ENCODE measurements at regions not wholly inside any gene's neighbourhood (a gene's known extent, or its start where the extent isn't known, plus 50 kb on each side); places are given as distances from the start of the nearest gene placed in this dataset.

- 52 to 79% methylated on average over 1 of the region's 1 CpG for WGBS, 2 donors
- ATAC-seq = no peak
- H3K4me1 ChIP-seq = no peaks in the 10 kb centered on the region
- H3K27ac ChIP-seq = no peak overlapping the region
- TF ChIP-seq CTCF (IDR thresholded peaks at IDR 0.05) = no peak
- TF ChIP-seq POLR2A (IDR thresholded peaks at IDR 0.05) = no peak
- H3K36me3 ChIP-seq (replicated peaks in 1 of 2; ENCODE audit: insufficient read depth in 1 of 2, low read depth in 2 of 2) = no peaks in the 10 kb centered on the region
- intact Hi-C loops (cut with DNase I) = no loop called here
- no peak for DNase-seq
- no peak overlapping the region for H3K4me3 ChIP-seq
- no peaks in the 10 kb centered on the region for H3K9me3 ChIP-seq
- H3K27me3 ChIP-seq = no peaks in the 10 kb centered on the region
Measured at GRCh38 chr2:67854798-67855197, 208.0 kb downstream of the C1D start.

GRCh38 chr2:67856866-67857265 lies 205.9 kb downstream of the C1D start:
- DNase-seq = no peak
- TF ChIP-seq POLR2A (IDR thresholded peaks at IDR 0.05) = no peak
- no peak for TF ChIP-seq CTCF (IDR thresholded peaks at IDR 0.05)
- intact Hi-C loops (cut with DNase I) = no loop called here
- 49 to 53% methylated on average over 3 of the region's 3 CpGs for WGBS, 2 donors
- Histone ChIP-seq H3K9me3 (no peaks in the 10 kb centered on the region), H3K36me3 (replicated peaks in 1 of 2; ENCODE audit: insufficient read depth in 1 of 2, low read depth in 2 of 2) (no peaks in the 10 kb centered on the region), H3K27ac (no peak overlapping the region), H3K4me1 (no peaks in the 10 kb centered on the region), H3K4me3 (no peak overlapping the region), H3K27me3 (no peaks in the 10 kb centered on the region)
- no peak for ATAC-seq

GRCh38 chr2:67857836-67858235 lies 205.0 kb downstream of the C1D start:
- H3K27me3 ChIP-seq = no peaks in the 10 kb centered on the region
- DNase-seq = no peak
- H3K4me1 ChIP-seq = no peaks in the 10 kb centered on the region
- no peaks in the 10 kb centered on the region for H3K9me3 ChIP-seq
- H3K4me3 ChIP-seq = no peak overlapping the region
- 70 to 84% methylated on average over 4 of the region's 4 CpGs for WGBS, 2 donors
- intact Hi-C loops (cut with DNase I) = no loop called here
- TF ChIP-seq CTCF (IDR thresholded peaks at IDR 0.05) = no peak
- no peak for TF ChIP-seq POLR2A (IDR thresholded peaks at IDR 0.05)
- no peak for ATAC-seq
- H3K27ac ChIP-seq = no peak overlapping the region
- no peaks in the 10 kb centered on the region for H3K36me3 ChIP-seq (replicated peaks in 1 of 2; ENCODE audit: insufficient read depth in 1 of 2, low read depth in 2 of 2)

GRCh38 chr2:67858886-67859285 lies 203.9 kb downstream of the C1D start:
- Histone ChIP-seq H3K4me1 (no peaks in the 10 kb centered on the region), H3K36me3 (replicated peaks in 1 of 2; ENCODE audit: insufficient read depth in 1 of 2, low read depth in 2 of 2) (no peaks in the 10 kb centered on the region), H3K9me3 (no peaks in the 10 kb centered on the region), H3K4me3 (no peak overlapping the region), H3K27me3 (no peaks in the 10 kb centered on the region), H3K27ac (no peak overlapping the region)
- TF ChIP-seq CTCF (IDR thresholded peaks at IDR 0.05) (no peak), POLR2A (IDR thresholded peaks at IDR 0.05) (no peak)
- DNase-seq (no peak), ATAC-seq (no peak)
- intact Hi-C loops (cut with DNase I) = no loop called here
- 83 to 89% methylated on average over 3 of the region's 3 CpGs for WGBS, 2 donors

- H3K36me3 ChIP-seq (replicated peaks in 1 of 2; ENCODE audit: insufficient read depth in 1 of 2, low read depth in 2 of 2) = no peaks in the 10 kb centered on the region
Measured at GRCh38 chr2:67865917-67866316, 196.9 kb downstream of the C1D start.

More at GRCh38 chr2:67865917-67866316, 196.9 kb downstream of the C1D start:
- ATAC-seq = no peak
- no peaks in the 10 kb centered on the region for H3K27me3 ChIP-seq
- no peaks in the 10 kb centered on the region for H3K4me1 ChIP-seq
- no peaks in the 10 kb centered on the region for H3K9me3 ChIP-seq
- no peak for DNase-seq
- no peak overlapping the region for H3K4me3 ChIP-seq
- H3K27ac ChIP-seq = no peak overlapping the region
- intact Hi-C loops (cut with DNase I) = no loop called here
- WGBS, 2 donors = 57 to 66% methylated on average over 3 of the region's 3 CpGs
- TF ChIP-seq POLR2A (IDR thresholded peaks at IDR 0.05) (no peak), CTCF (IDR thresholded peaks at IDR 0.05) (no peak)

All from body of pancreas (tissue), 4 donors.